ENCODE measurements at regions not wholly inside any gene's neighbourhood (a gene's known extent, or its start where the extent isn't known, plus 50 kb on each side); places are given as distances from the start of the nearest gene placed in this dataset.

DNA sequence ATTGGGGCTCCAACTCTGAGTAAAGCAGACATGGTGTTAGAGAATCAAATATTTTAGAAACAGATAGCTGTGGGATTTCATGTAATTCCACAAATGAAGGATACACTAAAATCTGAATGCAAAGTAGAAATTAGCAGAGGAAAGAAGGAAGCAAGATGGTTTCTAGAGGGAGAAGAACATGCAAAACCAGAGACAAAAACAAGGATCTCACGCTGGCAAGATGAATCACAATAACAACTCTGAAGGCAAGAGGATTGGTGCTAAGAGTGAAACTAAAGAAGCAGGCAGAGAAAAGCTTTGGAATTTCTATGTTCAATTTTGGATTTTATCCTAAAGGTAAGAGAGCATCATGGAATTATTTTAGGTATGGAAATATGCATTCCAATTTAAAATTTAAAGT, 857.2 kb upstream of the COX7C start:
- TF ChIP-seq, protein P1, sequence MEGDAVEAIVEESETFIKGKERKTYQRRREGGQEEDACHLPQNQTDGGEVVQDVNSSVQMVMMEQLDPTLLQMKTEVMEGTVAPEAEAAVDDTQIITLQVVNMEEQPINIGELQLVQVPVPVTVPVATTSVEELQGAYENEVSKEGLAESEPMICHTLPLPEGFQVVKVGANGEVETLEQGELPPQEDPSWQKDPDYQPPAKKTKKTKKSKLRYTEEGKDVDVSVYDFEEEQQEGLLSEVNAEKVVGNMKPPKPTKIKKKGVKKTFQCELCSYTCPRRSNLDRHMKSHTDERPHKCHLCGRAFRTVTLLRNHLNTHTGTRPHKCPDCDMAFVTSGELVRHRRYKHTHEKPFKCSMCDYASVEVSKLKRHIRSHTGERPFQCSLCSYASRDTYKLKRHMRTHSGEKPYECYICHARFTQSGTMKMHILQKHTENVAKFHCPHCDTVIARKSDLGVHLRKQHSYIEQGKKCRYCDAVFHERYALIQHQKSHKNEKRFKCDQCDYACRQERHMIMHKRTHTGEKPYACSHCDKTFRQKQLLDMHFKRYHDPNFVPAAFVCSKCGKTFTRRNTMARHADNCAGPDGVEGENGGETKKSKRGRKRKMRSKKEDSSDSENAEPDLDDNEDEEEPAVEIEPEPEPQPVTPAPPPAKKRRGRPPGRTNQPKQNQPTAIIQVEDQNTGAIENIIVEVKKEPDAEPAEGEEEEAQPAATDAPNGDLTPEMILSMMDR (IDR thresholded peaks at IDR 0.05), result no peak
- no peak for TF ChIP-seq POLR2AphosphoS5 (IDR thresholded peaks at IDR 0.05)
- no peak for TF ChIP-seq POLR2A (IDR thresholded peaks at IDR 0.05)

All from stomach (tissue), 4 donors.